ENCODE measurements at regions not wholly inside any gene's neighbourhood (a gene's known extent, or its start where the extent isn't known, plus 50 kb on each side); places are given as distances from the start of the nearest gene placed in this dataset.

- Histone ChIP-seq H3K36me3 (ENCODE audit: control insufficient read depth, insufficient read depth, low read length) (no peaks in the 10 kb centered on the region), H3K9me3 (ENCODE audit: control insufficient read depth, low read length) (no peaks in the 10 kb centered on the region), H3K79me2 (no peaks in the 10 kb centered on the region), H3K4me2 (ENCODE audit: low read length) (peak overlapping the region; percentile 13), H2AFZ (no peak overlapping the region), H3K4me3 (ENCODE audit: low read depth, low read length) (no peak overlapping the region), H3K27me3 (ENCODE audit: control insufficient read depth, insufficient read depth, low read length) (no peaks in the 10 kb centered on the region), H3K27ac (no peak overlapping the region), H3K9ac (no peak overlapping the region), H3K4me1 (no peaks in the 10 kb centered on the region)
- TF ChIP-seq CTCF (IDR thresholded peaks at IDR 0.05) = peak; percentile 72
Measured at GRCh38 chr5:54895816-54896341, 89.5 kb downstream of the ESM1 start.

- no peak overlapping the region for H3K27ac ChIP-seq
- no peaks in the 10 kb centered on the region for H3K9me3 ChIP-seq (ENCODE audit: control insufficient read depth, low read length)
- peak overlapping the region; percentile 13 for H3K4me2 ChIP-seq (ENCODE audit: low read length)
- no peaks in the 10 kb centered on the region for H3K36me3 ChIP-seq (ENCODE audit: control insufficient read depth, insufficient read depth, low read length)
- H3K79me2 ChIP-seq = no peaks in the 10 kb centered on the region
- no peak overlapping the region for H2AFZ ChIP-seq
- no peak overlapping the region for H3K9ac ChIP-seq
- no peak for TF ChIP-seq CTCF (IDR thresholded peaks at IDR 0.05)
- peaks cover 3% of the 10 kb centered on the region for H3K4me1 ChIP-seq
- no peaks in the 10 kb centered on the region for H3K27me3 ChIP-seq (ENCODE audit: control insufficient read depth, insufficient read depth, low read length)
- no peak overlapping the region for H3K4me3 ChIP-seq (ENCODE audit: low read depth, low read length)
Measured at GRCh38 chr5:54894957-54895815, 90.2 kb downstream of the ESM1 start.

- H3K27ac ChIP-seq = no peak overlapping the region
- TF ChIP-seq CTCF (IDR thresholded peaks at IDR 0.05) = no peak
- peaks cover 6% of the 10 kb centered on the region for H3K4me1 ChIP-seq
- H3K4me2 ChIP-seq (ENCODE audit: low read length) = no peak overlapping the region
- no peaks in the 10 kb centered on the region for H3K27me3 ChIP-seq (ENCODE audit: control insufficient read depth, insufficient read depth, low read length)
- no peaks in the 10 kb centered on the region for H3K36me3 ChIP-seq (ENCODE audit: control insufficient read depth, insufficient read depth, low read length)
- no peak overlapping the region for H3K4me3 ChIP-seq (ENCODE audit: low read depth, low read length)
- no peaks in the 10 kb centered on the region for H3K79me2 ChIP-seq
- no peak overlapping the region for H2AFZ ChIP-seq
- H3K9ac ChIP-seq = no peak overlapping the region
- H3K9me3 ChIP-seq (ENCODE audit: control insufficient read depth, low read length) = no peaks in the 10 kb centered on the region
Measured at GRCh38 chr5:54889826-54890225, 95.6 kb downstream of the ESM1 start.

- H3K9ac ChIP-seq = no peak overlapping the region
- peaks cover 6% of the 10 kb centered on the region for H3K4me1 ChIP-seq
- H3K9me3 ChIP-seq (ENCODE audit: control insufficient read depth, low read length) = no peaks in the 10 kb centered on the region
- H3K79me2 ChIP-seq = no peaks in the 10 kb centered on the region
- TF ChIP-seq CTCF (IDR thresholded peaks at IDR 0.05) = no peak
- H2AFZ ChIP-seq = no peak overlapping the region
- H3K27me3 ChIP-seq (ENCODE audit: control insufficient read depth, insufficient read depth, low read length) = no peaks in the 10 kb centered on the region
- no peak overlapping the region for H3K4me3 ChIP-seq (ENCODE audit: low read depth, low read length)
- H3K4me2 ChIP-seq (ENCODE audit: low read length) = no peak overlapping the region
- H3K36me3 ChIP-seq (ENCODE audit: control insufficient read depth, insufficient read depth, low read length) = no peaks in the 10 kb centered on the region
- no peak overlapping the region for H3K27ac ChIP-seq
Measured at GRCh38 chr5:54887663-54888062, 97.7 kb downstream of the ESM1 start.
